ENCODE measurements at regions not wholly inside any gene's neighbourhood (a gene's known extent, or its start where the extent isn't known, plus 50 kb on each side); places are given as distances from the start of the nearest gene placed in this dataset.
A peak's percentile ranks its signal among the peaks of the same experiment; 100 is the strongest.

- no peak for DNase-seq
These were observed 164.7 kb upstream of the CTTNBP2NL start for GRCh38 chr1:112231331-112231730.

GRCh38 chr1:112232848-112233247, 163.2 kb upstream of the CTTNBP2NL start:
- DNase-seq, result peak; percentile 43

GRCh38 chr1:112234710-112235109, 161.3 kb upstream of the CTTNBP2NL start:
- DNase-seq, result no peak

- DNase-seq, result peak; percentile 26
These were observed 157.9 kb upstream of the CTTNBP2NL start for GRCh38 chr1:112237983-112238545.

- peak; percentile 22 for DNase-seq
These were observed 156.2 kb upstream of the CTTNBP2NL start for GRCh38 chr1:112239683-112240330.

GRCh38 chr1:112242470-112242869, 153.5 kb upstream of the CTTNBP2NL start:
- DNase-seq, result peak; percentile 24

- peak; percentile 25 for DNase-seq
These were observed 151.9 kb upstream of the CTTNBP2NL start for GRCh38 chr1:112244131-112244530.

- no peak for DNase-seq
These were observed 150.9 kb upstream of the CTTNBP2NL start for GRCh38 chr1:112245114-112245513.

- DNase-seq, result no peak
These were observed 148.9 kb upstream of the CTTNBP2NL start for GRCh38 chr1:112247036-112247597.

- no peak for DNase-seq
These were observed 148.1 kb upstream of the CTTNBP2NL start for GRCh38 chr1:112247961-112248360.

- no peak for DNase-seq
These were observed 145.1 kb upstream of the CTTNBP2NL start for GRCh38 chr1:112250892-112251291.

GRCh38 chr1:112251766-112252506, 144.1 kb upstream of the CTTNBP2NL start:
- DNase-seq, result peak; percentile 61

- DNase-seq, result no peak
These were observed 142.6 kb upstream of the CTTNBP2NL start for GRCh38 chr1:112253366-112253765.

- DNase-seq, result no peak
These were observed 140.9 kb upstream of the CTTNBP2NL start for GRCh38 chr1:112255080-112255479.

- no peak for DNase-seq
These were observed 139.6 kb upstream of the CTTNBP2NL start for GRCh38 chr1:112256411-112256810.

GRCh38 chr1:112257043-112257835, 138.8 kb upstream of the CTTNBP2NL start:
- DNase-seq, result no peak

GRCh38 chr1:112260699-112261098, 135.3 kb upstream of the CTTNBP2NL start:
- DNase-seq, result no peak

GRCh38 chr1:112262316-112262715, 133.7 kb upstream of the CTTNBP2NL start:
- DNase-seq, result no peak

- no peak for DNase-seq
These were observed 133.0 kb upstream of the CTTNBP2NL start for GRCh38 chr1:112263042-112263441.

- no peak for DNase-seq
These were observed 132.6 kb upstream of the CTTNBP2NL start for GRCh38 chr1:112263453-112263852.

- peak; percentile 65 for DNase-seq
These were observed 132.0 kb upstream of the CTTNBP2NL start for GRCh38 chr1:112264010-112264409.

- no peak for DNase-seq
These were observed 131.5 kb upstream of the CTTNBP2NL start for GRCh38 chr1:112264553-112264952.

GRCh38 chr1:112265931-112266330, 130.1 kb upstream of the CTTNBP2NL start:
- no peak for DNase-seq
